ENCODE measurements at regions not wholly inside any gene's neighbourhood (a gene's known extent, or its start where the extent isn't known, plus 50 kb on each side); places are given as distances from the start of the nearest gene placed in this dataset.
"Not testable (repeated sequence)": the region's sequence is repeated elsewhere in the genome, so short reads cannot be mapped to it uniquely, and the experiment has no call there.

DNA sequence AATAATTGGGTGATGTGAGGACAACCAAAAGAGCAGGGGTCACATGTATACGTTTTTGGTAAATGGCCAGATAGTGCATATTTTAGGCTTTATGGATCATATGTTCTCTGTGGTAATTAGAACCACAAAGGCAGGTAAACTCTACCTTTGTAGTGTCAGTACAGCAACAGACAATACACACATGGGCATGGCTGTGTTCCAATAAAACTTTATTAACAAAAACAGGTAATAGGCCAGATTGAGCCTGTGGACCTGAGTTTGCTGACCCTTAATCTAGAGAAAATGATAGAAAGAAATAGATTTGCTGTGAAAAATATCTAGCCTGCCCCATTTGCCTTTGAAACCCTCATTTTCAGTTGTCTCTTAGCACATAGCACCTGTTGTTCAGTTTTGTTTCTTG, 177.2 kb upstream of the CXCR4 start:
- no peak for DNase-seq (ENCODE audit: low read depth in 2 of 2, low spot score in 1 of 2)

DNA sequence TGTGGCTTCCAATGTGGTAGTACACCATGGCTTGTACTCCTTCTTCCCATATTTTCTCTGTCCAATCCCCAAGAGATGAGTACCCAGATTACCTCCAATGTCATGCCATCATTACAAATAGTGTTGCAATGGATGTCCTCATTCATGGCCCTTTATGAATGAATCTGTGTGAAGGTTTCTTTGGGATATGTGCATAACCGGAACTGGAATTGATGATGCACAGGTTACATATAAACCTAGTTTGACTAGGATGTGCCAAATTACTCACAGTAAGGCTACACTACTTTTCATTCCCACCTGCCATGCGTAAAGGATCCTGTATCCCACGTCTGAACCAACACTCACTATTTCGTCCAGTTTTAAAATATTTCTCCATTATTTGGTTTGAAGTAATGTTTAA, 173.9 kb upstream of the CXCR4 start:
- no peak for DNase-seq (ENCODE audit: low read depth in 2 of 2, low spot score in 1 of 2)

DNA sequence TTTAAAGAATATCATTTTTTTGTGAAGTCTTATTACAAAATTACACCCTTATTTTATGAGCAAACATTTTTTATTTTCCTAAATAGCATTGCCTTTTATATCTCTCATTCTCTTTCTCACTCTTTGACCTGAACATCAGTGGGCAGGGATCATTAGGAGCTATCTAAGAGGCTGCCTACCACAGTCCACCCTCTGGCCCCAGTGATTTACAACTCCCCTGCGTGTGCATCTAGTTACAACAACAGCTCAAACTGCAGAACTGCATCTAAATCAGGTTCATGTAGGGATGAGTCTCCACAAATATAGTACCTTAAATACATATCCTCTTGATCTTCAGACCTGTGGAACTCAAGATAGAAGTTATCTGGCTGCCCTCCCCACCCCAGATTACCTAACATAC, 172.4 kb upstream of the CXCR4 start:
- DNase-seq (ENCODE audit: low read depth in 2 of 2, low spot score in 1 of 2) = no peak

DNA sequence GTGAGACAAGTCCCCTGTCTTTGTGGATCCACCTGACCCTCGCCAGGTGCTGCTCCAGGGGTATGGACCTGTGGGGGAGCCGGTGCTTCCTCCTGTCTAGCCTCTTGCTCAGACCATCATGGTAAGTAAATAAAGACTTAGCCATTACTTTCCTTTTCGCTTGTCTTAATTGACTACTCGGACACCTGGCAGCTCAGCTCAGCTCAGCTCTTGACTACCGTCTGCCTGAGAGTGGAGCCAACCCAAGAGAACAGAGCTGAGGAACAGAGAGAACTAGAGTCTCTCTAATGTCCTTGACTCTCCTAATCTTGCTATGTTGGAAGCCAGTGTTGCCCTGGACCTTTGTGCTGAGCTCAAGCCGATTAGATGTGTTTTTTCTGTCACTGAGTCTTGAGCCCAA, 170.3 kb upstream of the CXCR4 start:
- DNase-seq (ENCODE audit: low read depth in 2 of 2, low spot score in 1 of 2) = no peak

DNA sequence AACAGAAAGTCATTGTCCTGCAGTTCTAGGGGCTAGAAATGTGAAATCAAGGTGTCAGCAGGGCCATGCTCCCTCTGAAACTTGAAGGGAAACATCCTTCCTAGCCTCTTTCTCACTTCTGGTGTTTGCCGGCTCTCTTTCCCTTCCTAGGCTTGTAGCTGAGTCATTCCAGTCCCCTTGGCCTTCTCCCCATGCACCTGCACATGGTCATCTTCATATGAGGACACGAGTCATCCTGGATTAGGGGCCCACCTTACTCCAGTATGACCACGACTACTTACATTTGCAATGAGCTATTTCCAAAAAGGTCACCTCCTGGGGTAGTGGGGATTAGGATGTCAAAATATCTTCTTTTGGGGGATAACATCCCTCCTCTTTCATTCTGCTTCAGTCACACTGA, 168.5 kb upstream of the CXCR4 start:
- no peak for DNase-seq (ENCODE audit: low read depth in 2 of 2, low spot score in 1 of 2)

DNA sequence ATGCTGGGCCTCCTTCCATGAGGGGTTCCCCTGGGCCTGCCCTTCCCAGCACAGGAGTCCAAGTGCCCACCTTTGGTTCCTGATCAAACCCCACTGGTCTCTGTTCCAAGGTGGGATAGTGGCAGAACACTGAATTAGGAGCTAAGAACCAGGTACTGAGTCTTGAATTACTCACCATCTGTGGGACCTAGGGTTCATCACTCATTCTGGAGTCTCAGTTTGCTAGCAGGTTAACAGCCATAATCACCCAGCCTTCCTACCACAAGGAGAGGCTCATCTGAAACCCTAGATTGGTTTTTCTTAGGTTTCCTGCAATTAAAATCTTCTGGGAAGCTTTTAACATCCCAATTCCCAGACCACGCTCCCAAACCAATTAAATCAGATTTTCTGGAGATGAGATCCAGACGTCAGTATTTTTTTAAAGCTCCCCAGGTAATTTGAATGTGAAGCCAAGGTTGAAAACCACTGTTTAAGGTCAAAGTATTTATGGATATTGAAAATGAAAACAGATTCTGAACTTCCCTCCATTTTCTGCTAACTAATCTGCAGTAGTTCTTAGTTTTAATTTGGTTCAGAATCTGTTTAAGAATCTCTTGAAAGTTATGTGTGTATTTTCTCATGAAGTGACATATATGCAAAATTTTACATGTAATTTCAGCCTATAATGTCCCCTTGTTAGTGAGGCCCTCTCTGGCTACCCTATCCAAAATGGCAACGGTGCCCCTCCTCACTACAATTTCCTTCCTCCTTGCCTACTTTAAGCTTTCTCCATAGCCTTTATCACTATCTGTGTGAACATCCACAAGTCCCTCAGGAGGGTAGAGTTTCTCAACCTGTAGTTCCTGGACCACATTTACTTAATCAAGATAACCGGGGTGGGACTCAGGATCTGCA, 166.5 kb upstream of the CXCR4 start:
- DNase-seq (ENCODE audit: low read depth in 2 of 2, low spot score in 1 of 2) = no peak

DNA sequence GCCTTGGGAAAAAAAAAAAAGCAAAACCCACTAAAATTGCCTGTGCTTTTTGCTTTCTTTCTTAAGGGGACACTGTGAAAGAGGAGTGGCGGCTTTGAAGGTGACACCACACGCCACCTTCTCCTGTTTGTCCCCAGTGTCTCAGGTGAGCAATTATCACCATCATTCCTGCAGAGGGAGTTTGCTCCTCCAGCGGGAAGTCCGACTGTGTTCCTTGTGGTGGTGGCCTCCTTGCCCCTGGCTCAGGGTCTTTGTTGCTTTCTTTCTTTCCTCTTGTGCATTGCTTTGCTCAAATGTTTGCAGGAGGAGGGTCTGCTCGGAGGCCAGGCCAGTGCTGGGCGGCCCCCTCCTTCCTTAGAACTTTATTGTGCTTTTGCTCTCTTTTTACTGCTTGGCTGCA, 164.3 kb upstream of the CXCR4 start:
- no peak for DNase-seq (ENCODE audit: low read depth in 2 of 2, low spot score in 1 of 2)

DNA sequence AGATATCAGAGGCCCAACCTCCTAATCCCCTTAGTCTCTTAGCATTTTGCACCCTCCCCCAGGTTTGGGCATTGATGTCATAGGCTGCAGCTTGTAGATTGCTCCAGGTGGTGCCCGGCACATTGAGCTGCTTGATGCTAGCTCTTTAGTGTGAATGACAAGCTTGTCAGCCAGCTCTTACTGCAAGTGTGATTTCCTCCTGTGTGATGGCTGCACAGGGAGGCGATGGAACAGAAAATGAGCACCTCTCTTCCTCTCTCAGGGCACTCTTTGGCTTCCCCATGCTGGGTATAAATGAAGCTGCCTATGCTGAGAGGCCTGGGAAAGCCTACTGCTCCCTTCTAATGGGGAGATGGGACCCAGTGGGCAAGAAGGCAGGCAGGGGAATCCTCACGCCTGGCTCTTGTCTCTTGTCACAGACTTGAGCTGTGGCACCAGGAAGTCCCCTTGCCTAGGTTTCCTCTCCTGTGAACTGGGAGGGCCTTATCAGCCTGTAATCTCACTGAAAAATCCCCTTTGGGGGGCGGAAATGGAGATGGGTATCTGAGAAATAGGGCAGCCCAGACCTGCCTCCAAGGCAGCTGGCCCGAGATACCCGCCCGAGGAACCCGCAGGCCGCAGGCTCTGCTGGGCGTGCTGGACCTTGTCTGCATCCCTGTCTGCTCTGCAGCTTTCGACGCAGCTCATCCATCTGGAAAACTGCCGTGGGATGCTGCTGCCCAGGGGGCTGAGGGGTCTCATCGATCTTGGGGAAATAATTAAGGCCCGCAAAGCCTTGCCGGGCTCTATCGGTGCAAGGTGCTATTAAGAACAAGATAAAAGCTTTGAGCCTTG, 163.5 kb upstream of the CXCR4 start:
- DNase-seq (ENCODE audit: low read depth in 2 of 2, low spot score in 1 of 2) = peak; percentile 13 to 19

DNA sequence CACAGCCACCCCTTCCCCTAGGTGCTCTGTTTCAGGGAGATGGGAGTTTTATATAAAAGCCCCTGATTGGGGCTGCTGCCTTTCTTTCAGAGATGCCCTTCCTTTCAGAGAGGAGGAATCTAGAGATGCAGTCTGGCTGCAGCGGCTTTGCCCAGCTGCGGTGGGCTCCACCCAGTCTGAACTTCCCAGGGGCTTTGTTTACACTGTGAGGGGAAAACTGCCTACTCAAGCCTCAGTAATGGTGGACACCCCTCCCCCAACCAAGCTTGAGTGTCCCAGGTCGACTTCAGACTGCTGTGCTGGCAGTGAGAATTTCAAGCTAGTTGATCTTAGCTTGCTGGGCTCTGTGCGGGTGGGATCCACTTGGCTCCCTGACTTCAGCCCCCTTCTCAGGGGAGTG, 148.4 kb upstream of the CXCR4 start:
- not testable (repeated sequence) for DNase-seq (ENCODE audit: low read depth in 2 of 2, low spot score in 1 of 2)

DNA sequence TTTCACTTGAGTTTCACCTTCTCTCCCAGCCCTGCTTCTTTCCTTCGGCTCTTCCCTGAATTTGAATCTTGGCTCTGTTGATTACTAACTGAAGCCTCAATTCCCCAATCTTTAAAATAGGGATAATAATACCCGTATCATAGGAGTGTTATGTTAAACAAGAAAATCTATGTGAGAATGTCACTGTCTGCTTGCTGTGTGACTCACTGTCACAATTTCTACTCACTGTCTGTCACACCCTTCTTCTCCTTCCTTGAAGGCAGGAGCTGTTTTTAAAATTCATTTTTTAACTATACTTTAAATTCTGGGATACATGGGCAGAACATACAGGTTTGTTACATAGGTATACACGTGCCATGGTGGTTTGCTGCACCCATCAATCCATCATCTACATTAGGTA, 141.6 kb upstream of the CXCR4 start:
- DNase-seq (ENCODE audit: low read depth in 2 of 2, low spot score in 1 of 2) = no peak

DNA sequence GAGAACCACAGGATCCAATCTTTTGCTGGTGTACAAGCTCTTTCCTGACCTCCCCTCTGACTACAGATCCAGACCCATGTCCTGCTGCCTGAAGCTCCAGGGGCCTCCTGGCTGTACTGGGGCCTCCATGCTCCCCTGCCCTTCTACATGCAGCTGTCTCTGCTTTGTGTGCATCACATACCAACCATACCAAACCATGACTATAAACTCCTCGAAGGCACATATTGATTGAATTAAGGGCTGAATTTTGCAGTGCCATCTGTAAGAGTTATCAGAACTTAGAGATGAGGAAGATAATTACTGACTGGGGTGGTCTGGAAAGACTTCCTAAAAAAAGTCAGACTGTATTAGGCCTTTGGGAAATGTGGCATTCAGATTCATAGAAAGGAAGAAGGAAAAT, 139.9 kb upstream of the CXCR4 start:
- no peak for DNase-seq (ENCODE audit: low read depth in 2 of 2, low spot score in 1 of 2)

DNA sequence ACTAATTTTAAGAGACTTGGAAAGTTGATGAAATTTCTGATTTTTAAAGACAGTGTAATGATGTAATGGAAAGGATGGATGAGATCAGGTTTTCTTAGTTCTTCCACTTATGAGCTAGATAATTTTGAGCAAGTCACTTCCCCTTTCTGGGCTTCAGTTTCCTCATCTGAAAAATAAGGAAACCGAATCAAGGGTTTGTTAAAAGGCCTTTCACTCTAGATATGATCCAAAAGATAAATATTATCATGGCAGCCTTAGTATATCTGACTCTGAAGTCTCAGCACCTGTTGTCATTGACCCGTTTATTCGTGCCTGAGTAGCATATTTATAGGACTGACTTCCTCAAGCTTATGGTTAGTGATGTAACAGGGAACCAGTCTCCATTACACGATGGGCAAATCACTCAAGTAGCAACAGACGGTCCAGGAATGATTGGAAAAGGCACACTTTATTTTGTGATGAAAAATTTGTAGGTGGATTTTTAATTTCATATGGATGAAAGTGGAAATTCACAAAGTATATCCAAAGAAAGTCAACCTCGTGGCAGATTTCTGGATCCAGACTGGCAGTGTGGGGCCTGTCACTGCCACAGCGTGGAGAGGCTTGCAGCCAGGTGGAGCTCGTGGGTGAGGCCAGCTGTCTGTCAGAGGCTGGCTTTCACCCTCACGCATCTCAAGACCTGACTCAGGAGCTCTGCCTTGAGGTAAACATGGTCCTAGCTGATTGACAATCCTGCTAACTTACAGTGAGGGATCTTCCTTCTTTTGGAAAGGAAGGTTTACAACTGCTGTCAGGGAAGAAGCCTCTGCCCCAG, 137.9 kb upstream of the CXCR4 start:
- no peak for DNase-seq (ENCODE audit: low read depth in 2 of 2, low spot score in 1 of 2)

DNA sequence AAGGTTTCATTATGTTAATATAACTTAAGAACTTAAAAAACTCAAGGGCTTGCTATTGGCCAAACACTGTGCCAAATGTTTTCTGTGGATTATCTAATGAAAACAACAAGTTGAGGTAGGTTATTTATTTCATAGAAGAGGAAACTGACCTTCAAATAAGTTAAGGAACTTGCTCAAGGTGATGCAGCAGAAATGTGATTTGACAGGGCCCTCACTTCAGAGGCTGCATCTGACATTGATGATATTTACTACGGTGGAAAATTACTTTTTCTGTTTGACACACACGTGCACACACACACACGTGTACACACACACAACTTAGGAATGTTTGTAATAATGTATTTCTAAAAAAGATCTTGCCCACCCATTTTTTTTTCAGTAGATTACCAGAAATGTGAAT, 137.2 kb upstream of the CXCR4 start:
- no peak for DNase-seq (ENCODE audit: low read depth in 2 of 2, low spot score in 1 of 2)

DNA sequence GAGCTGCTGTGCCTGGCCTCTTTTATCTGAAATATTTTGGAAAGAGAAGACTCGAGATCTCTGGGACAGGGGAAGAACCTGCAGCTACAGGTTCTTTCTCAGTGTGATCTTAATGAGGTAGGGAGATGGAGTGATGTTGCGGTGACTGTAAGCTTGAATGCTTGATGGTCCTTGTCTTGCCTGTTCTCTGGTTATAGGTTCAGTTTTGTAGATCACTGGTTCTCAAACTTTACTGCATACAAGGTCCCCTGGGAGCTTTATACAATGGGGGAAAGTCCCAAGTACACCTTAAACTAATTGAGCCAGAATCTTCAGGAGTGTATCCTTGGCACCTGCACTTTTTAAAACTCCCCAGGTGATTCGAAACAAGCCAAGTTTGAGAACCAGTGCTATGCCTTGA, 136.7 kb upstream of the CXCR4 start:
- DNase-seq (ENCODE audit: low read depth in 2 of 2, low spot score in 1 of 2) = no peak

DNA sequence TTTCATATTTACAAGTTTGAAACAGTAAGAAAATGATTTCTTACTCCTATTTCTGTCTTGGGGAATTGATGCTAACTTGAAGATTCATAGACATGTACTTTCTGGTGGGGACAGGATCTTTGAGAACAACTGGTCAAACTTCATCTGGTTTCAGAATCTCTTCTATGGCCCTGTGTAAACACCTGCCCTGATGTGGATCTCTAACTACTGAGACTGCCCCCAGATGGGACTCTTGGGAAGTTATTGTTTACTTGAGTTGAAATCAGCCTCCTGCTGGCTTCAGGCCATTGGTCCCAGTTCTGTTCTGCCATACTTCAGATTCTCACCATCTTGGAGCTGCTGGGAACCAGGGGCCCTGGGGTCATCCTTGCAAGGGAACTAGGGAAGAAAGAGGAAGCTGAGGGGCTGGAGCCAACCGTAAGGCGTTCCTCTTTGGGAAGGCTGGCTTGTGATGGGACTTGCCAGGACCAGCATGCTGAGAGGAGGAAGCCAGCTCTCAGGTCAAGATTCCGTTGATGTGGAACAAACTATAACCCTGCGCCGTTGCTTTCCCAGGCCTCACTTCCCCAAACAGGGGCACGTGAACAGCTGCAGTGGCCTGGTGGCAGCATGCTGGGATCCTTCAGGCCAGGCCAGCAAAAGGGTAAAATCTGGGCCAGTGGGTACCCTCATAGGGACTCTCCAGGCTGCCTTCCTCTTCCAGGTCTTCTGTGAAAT, 135.5 kb upstream of the CXCR4 start:
- no peak for DNase-seq (ENCODE audit: low read depth in 2 of 2, low spot score in 1 of 2)

DNA sequence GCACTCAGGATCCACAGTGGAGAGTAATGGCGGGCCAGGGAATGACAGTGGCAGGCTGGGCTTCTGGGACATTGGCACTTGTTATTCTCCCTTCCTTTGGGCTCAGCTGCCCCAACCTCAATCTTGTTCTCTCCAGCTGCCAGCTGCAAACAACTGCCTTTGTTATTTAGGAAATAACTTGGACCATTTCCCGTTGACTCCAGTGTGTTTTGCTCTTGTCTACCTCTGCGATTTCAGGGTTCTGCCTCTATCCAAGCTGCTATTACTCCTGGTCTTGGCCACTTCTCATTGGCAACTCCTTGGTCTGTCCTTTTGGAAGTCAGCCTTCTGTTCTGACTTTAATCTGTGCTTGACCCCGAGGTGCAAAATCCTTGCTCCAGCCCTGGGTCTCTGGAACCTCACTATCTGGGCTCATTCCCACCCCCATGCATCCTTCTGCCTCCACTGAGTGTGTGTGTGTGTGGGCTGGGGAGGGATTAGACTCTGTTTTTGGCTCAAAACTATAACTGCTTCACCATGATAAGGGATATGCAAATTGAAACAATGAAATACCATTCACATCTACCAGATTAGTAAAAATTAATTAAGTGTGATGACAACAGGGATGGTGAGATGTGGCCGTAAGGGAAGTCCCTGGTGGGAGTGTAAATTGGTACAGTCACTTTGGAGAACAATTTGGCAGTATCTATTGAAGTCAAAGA, 134.1 kb upstream of the CXCR4 start:
- no peak for DNase-seq (ENCODE audit: low read depth in 2 of 2, low spot score in 1 of 2)

DNA sequence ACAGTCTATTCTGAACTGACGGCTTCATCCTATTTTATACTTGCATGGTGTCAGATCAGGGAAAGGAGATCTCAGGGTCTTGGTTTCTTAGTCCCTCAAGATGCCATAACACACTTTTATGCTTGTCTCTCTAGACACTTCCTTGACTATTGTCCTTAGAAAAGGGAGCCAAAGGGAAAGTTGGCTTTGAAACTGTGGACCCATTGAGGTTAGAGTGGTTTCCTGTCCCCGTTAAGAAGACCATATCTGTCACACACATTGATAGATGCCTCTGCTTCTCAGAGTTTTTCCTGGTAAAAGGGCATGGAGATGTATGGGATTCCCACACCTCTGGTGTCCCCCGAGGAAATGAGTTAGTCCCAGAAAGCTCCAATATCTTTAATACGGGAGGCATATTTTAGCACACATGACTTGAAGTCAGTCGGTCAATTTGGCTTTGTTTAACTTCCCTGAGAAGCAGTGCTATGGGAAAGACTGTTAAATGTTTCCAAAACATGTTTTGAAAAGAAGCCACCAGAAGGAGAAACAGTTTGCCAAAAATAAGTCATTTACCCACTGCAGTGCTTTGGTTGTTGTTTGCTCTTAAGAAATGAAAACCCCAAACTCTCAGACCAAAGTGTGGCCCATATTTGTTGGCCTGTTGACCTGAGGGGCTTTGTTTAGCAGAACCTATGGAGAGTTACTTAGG, 133.4 kb upstream of the CXCR4 start:
- no peak for DNase-seq (ENCODE audit: low read depth in 2 of 2, low spot score in 1 of 2)

DNA sequence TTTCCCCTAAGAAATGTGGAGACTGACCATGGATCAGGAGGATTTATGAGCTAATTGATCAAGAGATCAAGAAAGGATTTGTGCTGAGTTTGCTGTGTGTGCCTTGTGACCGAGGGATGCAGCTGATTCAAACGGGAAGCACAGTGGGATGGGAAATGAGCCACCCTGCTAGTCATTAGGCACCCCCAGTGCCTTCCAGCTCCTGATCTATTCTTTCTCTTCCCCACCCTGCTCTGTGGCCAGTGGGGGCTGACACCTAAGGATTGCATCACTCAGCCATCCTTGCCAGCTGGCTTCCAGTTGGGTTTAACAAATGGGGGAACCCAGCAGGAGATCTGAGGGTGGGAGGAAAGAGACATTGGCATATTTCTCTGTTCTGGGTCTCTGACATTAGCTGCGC, 132.2 kb upstream of the CXCR4 start:
- no peak for DNase-seq (ENCODE audit: low read depth in 2 of 2, low spot score in 1 of 2)

DNA sequence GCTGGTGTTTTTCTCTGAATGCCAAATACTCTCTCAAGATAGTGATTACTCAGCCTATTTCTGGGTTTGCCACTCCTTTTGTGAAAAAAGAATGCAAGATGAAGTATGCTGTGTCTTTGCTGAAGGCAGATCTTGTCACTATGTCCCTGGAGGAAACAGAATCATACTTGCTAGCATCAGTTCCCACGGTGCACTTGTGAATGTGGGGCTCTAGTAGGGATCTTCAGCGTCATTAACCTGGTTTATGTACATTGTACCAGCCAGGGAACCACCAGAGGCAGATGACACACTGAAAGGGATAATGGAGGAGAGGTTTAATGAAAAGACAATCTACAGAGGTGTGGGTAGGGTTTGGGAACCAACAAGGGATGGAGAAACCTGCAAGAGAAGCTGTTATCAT, 131.0 kb upstream of the CXCR4 start:
- no peak for DNase-seq (ENCODE audit: low read depth in 2 of 2, low spot score in 1 of 2)

DNA sequence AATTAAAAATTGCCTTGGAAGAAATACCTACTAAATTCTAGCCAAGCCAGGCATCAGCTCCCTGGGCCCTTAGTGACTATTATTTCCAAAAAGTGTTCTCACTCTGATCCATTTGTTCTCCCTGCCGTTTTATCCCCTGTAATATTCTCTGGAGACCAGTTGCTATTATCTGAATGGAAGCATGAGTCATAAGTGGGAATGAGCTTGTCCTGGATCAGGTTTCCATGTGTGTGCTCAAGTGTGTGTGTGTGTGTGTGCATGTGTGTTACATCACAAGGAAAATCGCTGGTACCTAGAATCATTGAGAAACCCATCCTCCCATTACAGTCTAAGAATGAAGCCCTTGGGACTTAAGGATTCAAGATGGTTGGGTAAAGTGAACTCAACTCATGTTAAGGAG, 130.3 kb upstream of the CXCR4 start:
- no peak for DNase-seq (ENCODE audit: low read depth in 2 of 2, low spot score in 1 of 2)
